Upper lobe of left lung (tissue), 6 donors: ENCODE measurements at regions not wholly inside any gene's neighbourhood (a gene's known extent, or its start where the extent isn't known, plus 50 kb on each side); places are given as distances from the start of the nearest gene placed in this dataset.

Source experiments
- ATAC-seq, 2 donors: fragments of 200-7000 bp; cut with Tn5 transposase; one replicate each; pipeline ENCODE4 v1.9.1; 2022; ENCODE audit warnings: mild to moderate bottlenecking in 2 of 2, moderate library complexity in 2 of 2; ENCODE audit not compliant: low FRiP score in 2 of 2
- DNase-seq, 2 donors: peaks; one replicate each; pipeline ENCODE4 v3.0.0-alpha.2; 2019 to 2020
- H3K27ac ChIP-seq, 4 donors: fragments of 200-600 bp; sonication (generic); one replicate each; pipeline ENCODE4 v1.5.1; 2016 to 2019
- H3K27me3 ChIP-seq, 4 donors: fragments of 200-600 bp; sonication (generic); one replicate each; pipeline ENCODE4 v1.5.1; 2017 to 2019
- H3K36me3 ChIP-seq, 4 donors: fragments of 200-600 bp; sonication (generic); one replicate each; pipeline ENCODE4 v1.5.1; 2016 to 2019
- H3K4me1 ChIP-seq, 4 donors: fragments of 200-600 bp; sonication (generic); one replicate each; pipeline ENCODE4 v1.5.1; 2018 to 2019
- H3K4me3 ChIP-seq, 4 donors: fragments of 200-600 bp; sonication (generic); one replicate each; pipeline ENCODE4 v1.5.1; 2017 to 2019; ENCODE audit warnings: mild to moderate bottlenecking in 2 of 4, moderate library complexity in 1 of 4
- H3K9me3 ChIP-seq, 4 donors: fragments of 200-600 bp; sonication (generic); one replicate each; pipeline ENCODE4 v1.5.1; 2018 to 2019
- EP300 ChIP-seq, 4 donors: sonication (generic); formaldehyde crosslinking; IDR thresholded peaks; one replicate each; pipeline ENCODE4 v1.5.1; 2017; ENCODE audit warnings: antibody characterized with exemption in 4 of 4, control low read depth in 2 of 4
- POLR2A ChIP-seq, 4 donors: fragments of 450-650 bp; IDR thresholded peaks; one replicate each; pipeline ENCODE4 v1.5.1; 2016 to 2017; ENCODE audit warnings: antibody characterized with exemption in 4 of 4, mild to moderate bottlenecking in 2 of 4
- POLR2AphosphoS5 ChIP-seq, 2 donors: sonication (generic); formaldehyde crosslinking; IDR thresholded peaks; one replicate each; pipeline ENCODE4 v1.5.1; 2017; ENCODE audit warnings: antibody characterized with exemption in 2 of 2
- whole genome bisulfite sequencing, 2 donors: methylation state at CpG; one replicate each; pipeline ENCODE4 v1.1.5; 2017 to 2018; 5-methylcytosine and 5-hydroxymethylcytosine counted together
- TF ChIP-seq, protein P1 (sequence below), 6 experiments: fragments of 450-650 bp in 4 of 6; fragments of 200-600 bp in 2 of 6; sonication (generic) in 2 of 6; IDR thresholded peaks; one replicate each; pipeline ENCODE4 v1.5.1; 2016 to 2019; ENCODE audit warnings: antibody characterized with exemption in 6 of 6
- donor health status: DM: no; HTN: no; CAD: no; lungs with moderate emphysema.
- donor health status: DM: no; HTN: yes; CAD: no; lungs with severe emphysema.

DNA sequence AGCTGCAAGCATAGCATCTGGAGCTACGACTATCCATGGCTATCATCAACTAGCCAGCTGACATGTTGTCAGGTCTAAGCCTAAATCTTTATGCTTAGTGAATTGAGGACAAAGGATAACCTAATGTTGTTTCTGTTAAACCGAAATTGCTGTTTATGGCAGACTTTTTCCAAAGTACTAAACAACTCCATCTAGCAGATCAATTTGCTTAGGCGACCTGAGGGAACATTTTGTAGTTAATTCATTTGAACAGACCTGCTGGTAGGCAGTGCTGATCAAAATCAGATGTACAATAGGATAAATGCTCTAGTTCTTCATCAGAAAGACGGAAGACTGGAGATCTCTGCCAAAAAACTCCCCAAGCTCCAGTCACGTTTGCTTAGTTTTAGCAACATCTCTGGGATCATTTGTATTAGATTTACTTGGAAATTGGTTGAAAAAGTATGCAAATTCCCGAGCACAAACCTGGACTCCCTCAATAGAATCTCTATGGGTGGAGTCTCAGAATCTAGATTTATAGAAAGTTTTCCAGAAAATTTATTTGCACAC is 301.6 kb upstream of the NRP1 start:
- Histone ChIP-seq H3K27ac (no peak overlapping the region), H3K9me3 (no peaks in the 10 kb centered on the region), H3K4me1 (no peaks in the 10 kb centered on the region), H3K27me3 (no peaks in the 10 kb centered on the region), H3K4me3 (no peak overlapping the region), H3K36me3 (no peaks in the 10 kb centered on the region)
- DNase-seq (no peak), ATAC-seq (no peak)
- 84 to 92% methylated on average over 6 of the region's 6 CpGs for WGBS, 2 donors
- no peak for TF ChIP-seq POLR2A (IDR thresholded peaks at IDR 0.05)
- TF ChIP-seq POLR2AphosphoS5 (IDR thresholded peaks at IDR 0.05): no peak
- TF ChIP-seq, protein P1, sequence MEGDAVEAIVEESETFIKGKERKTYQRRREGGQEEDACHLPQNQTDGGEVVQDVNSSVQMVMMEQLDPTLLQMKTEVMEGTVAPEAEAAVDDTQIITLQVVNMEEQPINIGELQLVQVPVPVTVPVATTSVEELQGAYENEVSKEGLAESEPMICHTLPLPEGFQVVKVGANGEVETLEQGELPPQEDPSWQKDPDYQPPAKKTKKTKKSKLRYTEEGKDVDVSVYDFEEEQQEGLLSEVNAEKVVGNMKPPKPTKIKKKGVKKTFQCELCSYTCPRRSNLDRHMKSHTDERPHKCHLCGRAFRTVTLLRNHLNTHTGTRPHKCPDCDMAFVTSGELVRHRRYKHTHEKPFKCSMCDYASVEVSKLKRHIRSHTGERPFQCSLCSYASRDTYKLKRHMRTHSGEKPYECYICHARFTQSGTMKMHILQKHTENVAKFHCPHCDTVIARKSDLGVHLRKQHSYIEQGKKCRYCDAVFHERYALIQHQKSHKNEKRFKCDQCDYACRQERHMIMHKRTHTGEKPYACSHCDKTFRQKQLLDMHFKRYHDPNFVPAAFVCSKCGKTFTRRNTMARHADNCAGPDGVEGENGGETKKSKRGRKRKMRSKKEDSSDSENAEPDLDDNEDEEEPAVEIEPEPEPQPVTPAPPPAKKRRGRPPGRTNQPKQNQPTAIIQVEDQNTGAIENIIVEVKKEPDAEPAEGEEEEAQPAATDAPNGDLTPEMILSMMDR (IDR thresholded peaks at IDR 0.05): no peak
- no peak for TF ChIP-seq EP300 (IDR thresholded peaks at IDR 0.05)

GRCh38 chr10:33632432-33632831 is 298.0 kb upstream of the NRP1 start:
- TF ChIP-seq POLR2A (IDR thresholded peaks at IDR 0.05) (no peak), EP300 (IDR thresholded peaks at IDR 0.05) (no peak), POLR2AphosphoS5 (IDR thresholded peaks at IDR 0.05) (no peak)
- TF ChIP-seq, protein P1 (IDR thresholded peaks at IDR 0.05): no peak
- H3K27ac ChIP-seq: no peak overlapping the region
- no peaks in the 10 kb centered on the region for H3K4me1 ChIP-seq
- H3K4me3 ChIP-seq: no peak overlapping the region
- H3K9me3 ChIP-seq: no peaks in the 10 kb centered on the region
- H3K36me3 ChIP-seq: no peaks in the 10 kb centered on the region
- DNase-seq: no peak
- no peaks in the 10 kb centered on the region for H3K27me3 ChIP-seq
- no peak for ATAC-seq

DNA sequence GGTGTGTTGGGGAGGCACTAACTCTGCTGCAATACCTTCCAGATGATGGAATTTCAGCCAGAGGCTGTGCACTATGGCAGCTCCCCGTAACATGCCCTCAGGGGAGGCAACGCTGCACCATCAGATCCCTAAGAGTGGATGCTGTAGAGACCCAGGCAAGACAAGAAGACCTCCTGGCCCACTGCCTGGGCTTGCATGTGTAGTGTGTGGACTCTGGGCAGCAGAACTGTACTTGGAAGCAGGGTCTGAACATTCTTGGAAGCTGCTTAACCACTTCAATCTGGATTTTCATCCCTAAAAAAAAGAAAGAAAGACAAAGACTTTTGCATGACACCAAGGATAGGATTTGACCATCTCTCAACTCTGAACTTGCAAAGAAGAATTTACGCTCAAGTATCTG is 297.5 kb upstream of the NRP1 start:
- ATAC-seq (peak in 1 of 2 donors; percentile 29), DNase-seq (no peak)
- no peaks in the 10 kb centered on the region for H3K27me3 ChIP-seq
- no peak overlapping the region for H3K27ac ChIP-seq
- 88 to 91% methylated on average over 1 of the region's 3 CpGs for whole genome bisulfite sequencing, 2 donors
- TF ChIP-seq, protein P1 (IDR thresholded peaks at IDR 0.05): no peak
- TF ChIP-seq POLR2AphosphoS5 (IDR thresholded peaks at IDR 0.05): no peak
- no peak for TF ChIP-seq EP300 (IDR thresholded peaks at IDR 0.05)
- TF ChIP-seq POLR2A (IDR thresholded peaks at IDR 0.05): no peak
- H3K36me3 ChIP-seq: no peaks in the 10 kb centered on the region
- no peaks in the 10 kb centered on the region for H3K4me1 ChIP-seq
- no peak overlapping the region for H3K4me3 ChIP-seq
- H3K9me3 ChIP-seq: no peaks in the 10 kb centered on the region

DNA sequence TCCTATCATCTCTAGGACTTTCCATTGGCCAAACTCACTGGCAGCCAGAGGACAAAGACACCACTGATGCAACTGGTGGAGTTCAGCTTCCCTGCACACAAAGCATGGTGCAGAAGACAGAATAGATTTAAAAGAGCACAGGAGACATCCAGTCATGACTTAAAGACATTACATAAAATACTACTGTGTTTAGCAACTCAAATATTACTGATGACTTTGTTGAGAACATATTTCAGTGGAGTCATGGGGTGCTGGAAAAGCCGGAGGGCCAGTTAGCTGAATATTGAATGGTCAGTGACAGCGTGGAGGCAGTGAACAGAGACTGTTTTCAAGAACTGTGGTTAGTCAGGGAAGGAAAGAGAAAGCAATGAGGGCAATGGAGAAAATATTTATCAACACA is 296.3 kb upstream of the NRP1 start:
- 88 to 97% methylated on average over 2 of the region's 2 CpGs for WGBS, 2 donors

DNA sequence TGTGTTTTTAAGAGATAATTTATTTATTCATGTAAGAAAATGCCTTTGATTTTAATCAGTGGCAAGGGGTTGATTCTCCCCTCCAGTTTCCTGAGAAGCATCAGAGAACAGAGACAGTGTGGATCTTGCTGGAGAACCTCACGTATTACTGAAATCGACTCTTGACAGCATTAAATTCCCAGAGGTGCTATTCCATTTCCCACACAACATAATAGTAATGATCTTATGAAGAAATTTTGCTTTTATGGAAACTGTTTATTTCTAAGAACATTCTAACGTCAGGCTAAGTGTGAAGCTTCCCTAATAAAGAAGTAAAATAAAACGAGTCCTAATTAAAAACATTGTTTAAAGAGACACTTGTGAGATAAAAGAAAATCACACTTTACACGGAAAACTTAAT is 293.1 kb upstream of the NRP1 start:
- Histone ChIP-seq H3K27me3 (no peaks in the 10 kb centered on the region), H3K9me3 (no peaks in the 10 kb centered on the region), H3K4me1 (no peaks in the 10 kb centered on the region), H3K36me3 (no peaks in the 10 kb centered on the region), H3K4me3 (no peak overlapping the region), H3K27ac (no peak overlapping the region)
- 75 to 84% methylated on average over 5 of the region's 5 CpGs for WGBS, 2 donors
- TF ChIP-seq, protein P1 (IDR thresholded peaks at IDR 0.05): no peak
- no peak for TF ChIP-seq POLR2AphosphoS5 (IDR thresholded peaks at IDR 0.05)
- no peak for TF ChIP-seq EP300 (IDR thresholded peaks at IDR 0.05)
- no peak for TF ChIP-seq POLR2A (IDR thresholded peaks at IDR 0.05)
- ATAC-seq (no peak), DNase-seq (no peak)

More for the DNA sequence above, 296.3 kb upstream of the NRP1 start:
- TF ChIP-seq POLR2A (IDR thresholded peaks at IDR 0.05) (no peak), POLR2AphosphoS5 (IDR thresholded peaks at IDR 0.05) (no peak), EP300 (IDR thresholded peaks at IDR 0.05) (no peak)
- TF ChIP-seq, protein P1 (IDR thresholded peaks at IDR 0.05): no peak
- Histone ChIP-seq H3K27ac (no peak overlapping the region), H3K4me3 (no peak overlapping the region), H3K27me3 (no peaks in the 10 kb centered on the region), H3K4me1 (no peaks in the 10 kb centered on the region), H3K9me3 (no peaks in the 10 kb centered on the region), H3K36me3 (no peaks in the 10 kb centered on the region)
- DNase-seq: no peak
- ATAC-seq: no peak
